Retinal pigment epithelial cell (primary cell): ENCODE measurements at regions not wholly inside any gene's neighbourhood (a gene's known extent, or its start where the extent isn't known, plus 50 kb on each side); places are given as distances from the start of the nearest gene placed in this dataset.
A peak's percentile ranks its signal among the peaks of the same experiment; 100 is the strongest.

Experiments
- DNase-seq: peaks from one replicate; pipeline ENCODE4 v3.0.0-alpha.2; 2010; ENCODE audit warnings: low read depth
- H3K4me3 ChIP-seq: 2 replicates; pipeline ENCODE4 v1.5.1; 2011; ENCODE audit warnings: mild to moderate bottlenecking, low read length, control low read depth, moderate library complexity
- CTCF ChIP-seq: conservative IDR thresholded peaks from 2 replicates; pipeline ENCODE4 v1.5.1; 2011; ENCODE audit warnings: low read depth, low read length, control low read depth, inconsistent platforms

- TF ChIP-seq CTCF, result no peak
- DNase-seq, result peak; percentile 85
- no peak overlapping the region for H3K4me3 ChIP-seq
Observed at GRCh38 chr17:33811004-33811760, 443.9 kb upstream of the CCL2 start.

- peak; percentile 10 for DNase-seq
- no peak overlapping the region for H3K4me3 ChIP-seq
- TF ChIP-seq CTCF, result no peak
Observed at GRCh38 chr17:33811984-33812577, 443.0 kb upstream of the CCL2 start.

- no peak for TF ChIP-seq CTCF
- no peak for DNase-seq
- H3K4me3 ChIP-seq, result no peak overlapping the region
Observed at GRCh38 chr17:33814852-33815251, 440.2 kb upstream of the CCL2 start.

- TF ChIP-seq CTCF, result no peak
- DNase-seq, result no peak
- no peak overlapping the region for H3K4me3 ChIP-seq
Observed at GRCh38 chr17:33816036-33816435, 439.0 kb upstream of the CCL2 start.

GRCh38 chr17:33816842-33817617, 438.1 kb upstream of the CCL2 start:
- no peak for DNase-seq
- no peak for TF ChIP-seq CTCF
- no peak overlapping the region for H3K4me3 ChIP-seq

- no peak for DNase-seq
- no peak overlapping the region for H3K4me3 ChIP-seq
- TF ChIP-seq CTCF, result no peak
Observed at GRCh38 chr17:33819539-33819938, 435.5 kb upstream of the CCL2 start.
